H1 (cell line): ENCODE measurements at regions not wholly inside any gene's neighbourhood (a gene's known extent, or its start where the extent isn't known, plus 50 kb on each side); places are given as distances from the start of the nearest gene placed in this dataset.

Experiments used
- MAX ChIP-seq: IDR thresholded peaks from 2 replicates; pipeline ENCODE4 v1.6.1; 2012; ENCODE audit warnings: inconsistent platforms
- SIRT6 ChIP-seq: IDR thresholded peaks from one replicate; pipeline ENCODE4 v1.7.1; 2012; ENCODE audit warnings: low read length, inconsistent platforms
- SUZ12 ChIP-seq: fragments of 200-600 bp; sonication (generic); IDR thresholded peaks from 2 replicates; pipeline ENCODE4 v1.6.1; 2012; ENCODE audit warnings: mild to moderate bottlenecking, inconsistent platforms, low read length, moderate library complexity, mixed read lengths
- ZNF274 ChIP-seq: IDR thresholded peaks from 2 replicates; pipeline ENCODE4 v1.7.0; 2012; ENCODE audit warnings: low read length, borderline replicate concordance; ENCODE audit errors: extremely low read depth

GRCh38 chr10:52677086-52677485 is 95.5 kb downstream of the MBL2 start (continued):
- TF ChIP-seq SUZ12 (no peak), ZNF274 (no peak), MAX (no peak), SIRT6 (no peak)
